CD4-positive, alpha-beta T cell treated with Interleukin-4 for 1 hour (primary cell): ENCODE measurements at regions not wholly inside any gene's neighbourhood (a gene's known extent, or its start where the extent isn't known, plus 50 kb on each side); places are given as distances from the start of the nearest gene placed in this dataset.

Source experiments
- DNase-seq, 2 donors: peaks; one replicate each; pipeline ENCODE4 v3.0.0-alpha.2; 2020 to 2022

DNA sequence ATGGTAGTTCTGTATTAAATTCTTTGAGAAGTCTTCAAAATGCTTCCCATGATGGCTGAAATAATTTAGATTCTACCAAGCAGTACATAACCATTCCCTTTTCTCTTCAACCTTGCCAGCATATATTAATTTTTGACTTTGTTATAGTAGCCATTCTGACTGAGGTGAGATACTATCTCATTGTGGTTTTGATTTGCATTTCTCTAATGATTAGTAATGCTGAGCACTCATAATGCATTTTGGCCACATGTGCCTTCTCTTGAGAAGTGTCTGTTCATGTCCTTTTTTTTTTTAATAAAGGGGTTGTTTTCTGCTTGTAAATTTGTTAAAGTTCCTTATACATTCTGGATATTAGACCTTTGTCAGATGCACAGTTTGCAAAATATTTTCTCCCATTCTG is 173.9 kb downstream of the CALCRL start:
- no peak for DNase-seq

DNA sequence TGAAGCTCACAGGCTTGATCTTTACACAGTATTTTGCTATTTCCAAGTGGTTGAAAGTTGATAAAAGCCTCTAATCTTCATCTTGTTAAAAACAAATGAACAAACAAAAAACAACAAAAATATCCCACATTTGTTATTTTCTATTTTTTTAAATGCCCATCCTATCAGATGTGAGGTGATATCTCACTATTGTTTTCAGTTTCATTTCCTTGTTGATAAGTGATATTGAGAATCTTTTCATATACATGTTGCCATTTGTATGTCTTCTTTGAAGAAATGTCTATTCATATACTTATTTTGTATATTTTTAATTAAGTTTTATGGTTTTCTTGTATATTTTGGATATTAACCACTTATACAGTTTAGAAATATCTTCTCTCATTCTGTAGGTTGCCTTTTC is 175.8 kb downstream of the CALCRL start:
- DNase-seq: no peak

DNA sequence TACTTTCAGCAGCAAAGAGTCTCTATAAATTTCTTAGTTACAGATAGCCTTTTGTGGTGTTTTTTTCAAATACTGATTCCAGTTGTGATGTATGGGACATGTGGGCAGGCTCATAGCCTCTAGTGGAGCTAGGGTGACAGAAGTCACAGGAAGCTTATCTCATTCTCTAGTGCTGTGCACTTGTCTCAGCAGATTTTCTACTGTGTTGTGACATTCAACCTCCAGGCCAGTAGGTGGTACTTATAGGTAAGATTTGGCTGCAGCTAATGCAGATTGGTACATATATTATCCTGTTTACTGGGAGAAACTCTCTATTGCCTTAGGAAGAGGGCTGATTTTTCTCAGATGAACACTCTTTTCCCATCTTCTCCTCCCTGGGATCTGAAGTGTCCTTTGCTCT is 176.2 kb downstream of the CALCRL start:
- no peak for DNase-seq

DNA sequence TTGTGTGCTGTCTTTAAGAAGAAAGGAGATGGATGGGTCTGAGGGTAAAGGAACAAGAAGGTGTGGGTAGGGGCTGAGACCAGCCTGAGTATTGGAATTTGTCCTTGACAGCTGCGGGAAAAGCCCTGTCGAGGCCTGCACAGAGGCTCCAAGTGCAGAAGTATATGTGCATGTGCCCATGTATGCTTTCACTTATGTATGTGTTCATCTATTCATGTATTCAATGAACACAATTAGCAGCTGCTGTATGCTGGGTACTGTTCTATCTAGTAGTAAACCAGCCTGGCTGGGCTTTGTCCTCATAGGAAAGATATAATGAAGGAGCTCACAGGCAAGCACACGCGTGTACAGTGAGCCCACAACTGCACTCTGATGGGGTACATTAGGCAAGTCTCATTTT is 181.4 kb downstream of the CALCRL start:
- no peak for DNase-seq

DNA sequence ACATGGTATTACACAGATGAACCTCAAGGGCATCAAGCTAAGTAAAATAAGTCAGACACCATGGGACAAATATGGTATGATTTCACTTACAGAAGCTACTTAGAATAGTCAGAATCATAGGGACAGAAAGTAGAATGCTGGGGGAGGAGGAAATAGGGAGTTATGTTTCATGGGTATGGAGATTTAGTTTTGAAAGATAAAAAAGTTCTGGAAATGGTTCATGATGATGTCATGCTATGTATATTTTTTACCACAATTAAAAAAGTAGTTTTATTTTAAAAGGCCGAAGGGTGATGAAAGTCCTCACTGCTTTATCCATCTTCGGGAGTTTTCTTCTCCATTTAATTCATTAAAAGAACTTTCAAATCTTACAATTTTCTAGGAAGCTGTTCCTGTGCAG is 181.9 kb downstream of the CALCRL start:
- no peak for DNase-seq

DNA sequence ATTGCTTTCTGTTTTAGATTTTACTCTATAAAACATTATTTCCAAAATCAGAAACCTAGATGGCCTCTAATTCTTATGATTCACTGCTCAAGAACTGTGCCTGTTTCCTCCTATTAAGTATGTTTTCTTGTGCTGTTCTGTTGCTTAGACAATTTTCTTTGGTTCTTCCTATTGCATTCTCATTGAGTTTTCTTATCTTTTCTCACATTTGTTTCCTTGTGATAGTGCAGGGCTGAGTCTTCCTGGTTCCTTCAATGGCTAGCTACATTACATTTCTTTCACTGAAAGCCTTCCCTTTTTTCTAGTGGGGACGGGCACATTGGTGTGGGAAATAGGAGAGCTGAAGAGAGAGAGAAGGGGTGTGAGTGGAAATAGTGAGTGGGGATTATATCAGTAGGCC is 183.4 kb downstream of the CALCRL start:
- DNase-seq: no peak

DNA sequence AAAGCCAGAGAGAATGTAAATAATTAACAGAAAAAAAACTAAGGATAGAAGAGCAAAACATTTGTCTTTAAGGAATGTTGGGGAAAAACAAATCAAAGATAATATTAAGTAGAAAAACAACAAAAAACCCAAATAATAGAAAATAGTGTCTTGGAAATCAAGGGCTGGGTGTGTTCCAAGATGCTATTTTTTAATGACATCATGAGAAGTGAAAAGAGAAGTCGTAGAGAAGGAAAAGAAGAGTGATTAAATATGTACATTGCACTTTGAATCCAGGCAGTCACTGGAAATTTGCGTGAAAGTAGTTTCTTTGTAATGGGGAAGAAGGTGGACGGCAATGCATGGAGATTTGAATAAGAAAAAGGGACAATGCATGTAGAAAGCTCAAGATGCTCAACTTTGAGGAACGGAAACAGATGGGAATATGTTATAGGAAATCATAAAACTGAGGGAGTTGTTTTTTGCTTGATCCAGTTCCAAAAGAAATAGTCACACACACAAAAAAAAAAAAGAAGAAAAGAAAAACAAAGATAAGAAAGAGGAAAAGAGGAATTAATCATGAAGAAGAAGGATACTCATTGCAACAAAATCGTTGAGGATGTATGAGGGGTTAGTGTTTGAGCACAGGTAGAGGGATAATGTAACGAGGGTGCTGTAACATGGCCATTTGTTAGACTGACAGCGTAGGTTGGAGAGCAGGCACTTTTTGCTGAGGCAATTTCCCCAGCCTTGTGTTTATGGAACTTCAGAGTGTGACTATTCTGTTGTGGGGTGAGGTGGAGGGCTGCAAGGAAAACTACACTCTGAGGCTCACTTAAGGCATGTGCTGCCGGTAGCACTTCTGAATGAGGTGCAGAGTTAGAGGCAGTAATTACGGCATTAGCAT is 184.1 kb downstream of the CALCRL start:
- no peak for DNase-seq

DNA sequence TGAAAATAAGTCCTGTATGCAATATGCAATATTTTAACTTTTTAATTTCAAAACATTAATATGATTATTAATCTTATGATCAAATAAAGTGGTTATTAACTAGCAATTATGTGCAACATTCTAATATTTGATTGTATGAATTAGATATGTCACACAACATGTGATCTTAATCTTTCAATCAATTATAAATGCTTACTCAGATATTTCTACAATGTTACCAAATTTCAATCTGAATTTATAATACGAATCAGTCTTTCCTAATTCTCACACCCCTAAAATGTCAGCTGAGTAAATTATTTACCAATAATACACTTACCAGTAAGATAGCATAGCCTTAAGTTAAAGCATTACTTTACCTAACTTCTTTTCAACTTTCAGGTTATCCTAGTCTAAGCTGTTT is 186.3 kb downstream of the CALCRL start:
- no peak for DNase-seq

DNA sequence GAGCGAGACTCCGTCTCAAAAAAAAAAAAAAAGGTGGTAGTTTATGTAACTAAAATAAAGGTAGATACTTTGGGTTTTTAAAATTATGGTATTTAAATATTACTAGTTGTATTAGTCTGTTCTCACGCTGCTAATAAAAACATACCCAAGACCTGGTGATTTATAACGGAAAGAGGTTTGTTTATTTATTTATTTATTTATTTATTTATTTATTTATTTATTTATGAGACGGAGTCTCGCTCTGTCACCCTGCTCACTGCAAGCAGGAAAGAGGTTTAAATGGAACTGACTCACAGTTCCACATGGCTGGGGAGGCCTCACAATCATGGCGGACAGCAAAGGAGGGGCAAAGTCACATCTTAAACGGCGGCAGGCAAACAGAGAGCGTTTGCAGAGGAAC is 196.0 kb downstream of the CALCRL start:
- DNase-seq: no peak

DNA sequence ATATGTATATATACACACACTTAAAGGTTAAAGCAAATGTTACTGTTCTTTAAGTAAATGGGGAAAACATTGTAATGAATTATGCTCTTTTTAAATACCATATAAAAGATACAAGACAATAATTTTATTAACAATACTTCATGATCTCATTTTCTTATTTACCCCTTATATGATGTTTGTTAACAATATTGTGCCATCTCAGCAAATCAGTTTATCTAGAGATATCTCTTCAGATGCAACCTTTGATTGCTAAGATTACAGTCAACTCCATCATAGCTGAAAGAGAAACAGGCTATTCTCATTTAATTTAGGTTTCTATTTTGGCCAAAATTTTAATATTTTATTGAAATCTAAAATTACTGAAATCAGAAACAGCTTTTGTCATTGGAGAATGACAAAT is 197.9 kb downstream of the CALCRL start:
- no peak for DNase-seq

DNA sequence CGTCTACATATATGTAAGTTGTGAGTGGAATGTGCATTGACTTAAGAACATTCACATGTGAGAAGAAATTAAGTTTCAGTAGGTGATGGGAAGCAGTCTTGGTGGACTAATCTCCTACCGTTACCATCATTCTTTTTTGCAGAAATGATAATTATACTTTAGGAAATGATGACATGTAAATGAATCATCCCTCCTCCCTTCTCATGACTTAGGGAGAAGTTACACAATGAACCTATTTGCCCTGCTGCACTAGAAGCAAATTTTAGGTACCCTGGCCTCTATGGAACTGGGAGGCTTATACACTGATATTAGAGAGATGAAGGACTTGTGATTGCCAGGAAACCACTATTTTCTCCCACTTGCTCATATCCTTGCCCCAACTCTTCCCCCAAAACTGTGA is 214.2 kb downstream of the CALCRL start:
- no peak for DNase-seq

DNA sequence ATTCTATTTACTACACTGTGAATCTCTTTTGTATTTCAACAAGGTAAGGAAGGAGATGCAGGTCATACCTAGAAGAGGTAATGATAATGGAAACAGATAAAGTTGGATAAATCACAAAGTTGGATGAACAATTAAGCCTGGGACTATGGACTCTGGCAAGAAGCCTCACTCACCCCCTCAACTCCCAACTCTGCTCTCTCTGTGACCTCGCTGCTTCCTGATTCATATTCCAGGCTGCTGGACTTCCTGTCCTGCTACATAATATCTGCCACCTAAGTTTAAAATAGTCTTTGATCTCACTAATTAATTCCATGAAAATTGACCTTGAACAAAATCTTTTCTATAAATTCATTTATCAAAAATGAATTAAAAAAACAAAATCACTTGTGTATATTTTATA is 215.3 kb downstream of the CALCRL start:
- no peak for DNase-seq

DNA sequence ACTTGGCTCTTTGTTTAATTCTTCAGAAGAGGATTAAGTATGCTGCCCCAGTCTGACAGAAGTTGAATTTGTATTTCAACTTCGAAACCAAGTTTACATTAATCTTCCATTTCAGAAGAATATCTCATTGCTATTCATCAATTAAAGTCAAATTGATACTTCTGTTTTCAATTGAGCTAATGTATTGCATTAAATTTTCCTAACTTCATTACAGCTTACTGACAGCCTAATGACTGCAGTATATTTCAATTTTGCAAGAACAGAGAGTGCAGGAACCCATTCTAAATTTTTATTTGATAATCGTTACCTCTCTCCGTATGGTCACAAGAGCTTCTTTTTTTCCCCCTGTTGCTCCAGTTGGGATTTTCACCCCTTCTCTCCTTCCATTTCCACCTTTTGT is 218.0 kb downstream of the CALCRL start:
- no peak for DNase-seq

DNA sequence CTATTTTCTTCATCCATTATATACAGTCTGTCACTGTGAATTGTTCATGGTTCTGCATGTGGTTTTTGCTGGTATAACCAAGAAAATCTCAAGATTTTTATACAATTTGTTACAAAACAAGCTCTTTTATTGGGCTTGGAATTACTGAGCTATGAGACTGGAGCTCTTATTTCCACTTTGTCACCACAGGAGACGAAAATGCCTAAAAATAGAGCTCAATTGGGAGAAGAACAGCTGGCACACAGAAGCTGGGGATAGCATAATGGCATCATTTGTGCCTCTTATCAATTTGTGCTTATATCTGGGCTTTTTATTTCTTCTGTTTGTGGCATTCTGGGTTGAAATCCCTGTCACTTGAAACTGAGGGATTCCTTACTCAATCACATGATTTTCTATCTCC is 219.1 kb downstream of the CALCRL start:
- DNase-seq: no peak

DNA sequence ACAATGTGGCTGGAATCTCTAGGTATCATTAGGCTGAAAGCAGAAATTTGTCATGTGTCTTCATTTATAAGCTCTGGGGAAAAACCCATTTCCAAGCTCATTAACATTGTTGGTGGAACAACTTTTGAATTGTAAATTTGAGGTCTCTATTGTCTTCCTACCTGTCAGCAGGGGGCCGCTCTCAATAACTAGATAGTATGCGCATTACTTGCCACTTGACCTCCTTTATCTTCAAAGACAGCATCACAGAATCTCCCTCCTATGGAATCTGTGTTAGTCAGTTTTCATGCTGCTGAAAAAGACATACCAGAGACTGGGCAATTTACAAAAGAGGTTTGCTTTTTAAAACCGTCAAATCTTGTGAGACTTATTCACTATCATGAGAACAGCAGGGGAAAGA is 223.1 kb downstream of the CALCRL start:
- DNase-seq: no peak

DNA sequence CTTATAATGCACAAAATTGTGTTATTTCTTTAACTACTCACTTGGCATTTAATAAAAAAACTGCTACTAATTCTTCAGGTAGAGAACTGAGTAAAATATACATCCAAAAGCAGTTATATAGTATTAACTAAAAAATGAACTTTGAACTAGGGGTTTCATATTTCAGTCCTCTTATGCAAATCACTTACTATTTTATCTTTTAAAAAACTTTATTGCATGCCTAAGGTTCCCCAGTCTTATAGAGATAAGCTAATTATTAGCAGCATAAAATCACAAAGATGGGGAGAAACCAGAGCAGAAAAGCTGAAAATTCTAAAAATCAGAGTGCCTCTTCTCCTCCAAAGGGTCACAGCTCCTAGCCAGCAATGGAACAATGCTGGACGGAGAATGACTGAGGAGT is 228.0 kb downstream of the CALCRL start:
- DNase-seq: no peak

DNA sequence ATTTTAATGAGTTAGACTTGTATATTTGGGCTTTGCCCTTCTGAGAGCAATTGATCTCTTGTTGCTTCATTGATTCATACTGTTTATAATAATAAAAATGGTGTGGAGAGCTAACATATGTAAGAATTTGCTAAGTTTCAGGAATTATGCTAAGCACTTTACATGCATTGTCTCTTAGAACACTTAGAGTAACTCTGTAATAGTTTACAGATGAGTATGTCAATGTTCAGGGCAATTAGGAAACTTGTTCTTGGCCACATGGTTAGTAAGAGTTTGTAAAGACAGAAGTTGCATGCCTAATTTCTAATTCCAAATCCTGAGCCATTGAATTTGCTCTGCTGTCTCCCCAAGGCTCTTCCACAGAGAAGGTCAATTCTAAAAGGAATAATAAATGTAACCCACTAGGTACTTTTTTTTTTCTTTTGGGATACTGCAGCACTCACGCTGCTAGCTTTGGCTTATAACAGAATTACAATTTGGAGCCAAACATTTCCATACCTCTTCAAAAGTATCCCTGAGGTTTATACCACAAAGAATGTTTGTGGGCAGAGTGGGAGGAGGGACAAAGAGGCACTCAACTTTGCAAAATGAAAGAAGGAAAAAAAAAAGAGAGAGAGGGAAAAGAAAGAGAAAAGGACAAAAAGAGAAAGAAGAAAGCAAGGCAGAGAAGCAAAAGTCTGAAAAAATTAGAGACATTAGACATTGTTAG is 232.4 kb downstream of the CALCRL start:
- no peak for DNase-seq

DNA sequence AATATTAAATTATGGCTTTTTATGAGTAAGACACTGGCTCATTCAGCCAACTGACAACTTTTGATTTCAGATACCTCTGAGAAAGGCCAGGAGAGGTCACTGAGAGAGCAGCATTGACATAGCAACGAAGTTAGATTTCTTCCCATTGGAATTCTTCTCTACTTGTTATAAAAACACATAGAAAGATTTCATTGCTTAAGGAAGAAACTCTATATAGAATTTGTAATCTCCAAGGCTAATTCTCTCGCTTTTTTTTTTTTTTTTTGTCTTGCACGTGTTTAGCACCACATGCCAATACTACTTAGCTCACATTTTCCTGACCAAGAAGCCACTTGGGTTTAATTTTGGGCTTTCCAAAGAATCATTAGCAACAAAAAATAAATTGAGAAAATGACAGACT is 233.7 kb downstream of the CALCRL start:
- no peak for DNase-seq

DNA sequence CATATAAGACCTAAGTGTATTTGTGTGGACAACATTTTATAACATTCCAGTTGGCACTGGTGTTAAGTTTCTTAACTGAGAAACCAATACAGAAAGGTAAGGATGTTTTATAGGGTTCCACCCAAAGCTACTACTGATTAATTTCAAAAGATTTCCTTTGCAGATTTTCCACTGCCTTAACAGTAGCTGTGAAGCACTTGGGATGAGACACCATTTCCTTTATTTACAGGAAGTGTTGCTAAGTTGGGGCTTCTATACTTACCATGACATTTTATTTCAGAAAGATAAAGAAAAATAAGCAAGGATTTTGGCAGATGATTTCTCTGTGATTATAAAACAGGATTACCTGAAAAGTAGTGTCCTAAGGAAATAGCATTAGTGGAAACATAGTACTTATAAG is 234.3 kb downstream of the CALCRL start:
- DNase-seq: no peak

DNA sequence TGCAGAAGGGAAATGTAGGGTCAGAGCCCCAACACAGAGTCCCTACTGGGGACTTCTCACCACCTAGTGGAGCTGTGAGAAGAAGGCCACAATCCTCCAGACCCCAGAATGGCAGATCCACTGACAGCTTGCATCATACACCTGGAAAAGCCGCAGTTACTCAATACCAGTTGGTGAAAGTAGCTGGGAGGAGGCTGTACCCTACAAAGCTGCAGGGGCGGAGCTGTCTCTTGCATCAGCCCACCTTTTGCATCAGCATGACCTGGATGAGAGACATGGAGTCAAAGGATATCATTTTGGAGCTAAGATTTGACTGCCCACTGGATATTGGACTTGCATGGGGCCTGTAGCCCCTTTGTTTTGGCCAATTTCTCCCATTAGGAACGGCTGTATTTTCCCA is 237.3 kb downstream of the CALCRL start:
- DNase-seq: no peak

DNA sequence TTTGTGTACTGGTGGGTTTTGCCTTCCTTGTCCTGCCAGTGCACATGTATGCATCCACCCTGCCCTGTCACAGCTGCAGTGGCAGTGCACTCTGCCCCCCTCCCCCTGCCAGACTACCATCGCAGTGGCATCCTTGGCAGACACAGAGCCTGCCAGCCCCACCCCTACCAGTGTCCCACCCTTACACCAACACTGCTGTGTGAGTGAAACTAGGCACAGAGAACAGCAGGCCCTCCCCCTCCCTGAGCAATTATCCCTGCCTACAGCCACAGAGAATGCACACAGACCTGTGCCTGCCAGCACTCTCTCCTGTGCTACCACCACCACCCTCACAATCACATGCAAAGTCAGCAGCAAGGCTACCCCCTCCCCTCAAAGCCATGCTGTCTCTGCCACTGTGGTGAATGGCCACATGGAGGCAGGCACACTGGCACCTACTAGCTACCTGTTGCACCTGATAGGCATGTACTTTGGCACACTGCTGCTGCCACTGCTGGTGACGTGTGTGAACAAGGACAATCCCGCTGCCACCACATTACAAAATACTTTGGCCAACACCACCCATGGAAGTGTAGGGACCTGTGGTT is 239.8 kb downstream of the CALCRL start:
- DNase-seq: no peak

DNA sequence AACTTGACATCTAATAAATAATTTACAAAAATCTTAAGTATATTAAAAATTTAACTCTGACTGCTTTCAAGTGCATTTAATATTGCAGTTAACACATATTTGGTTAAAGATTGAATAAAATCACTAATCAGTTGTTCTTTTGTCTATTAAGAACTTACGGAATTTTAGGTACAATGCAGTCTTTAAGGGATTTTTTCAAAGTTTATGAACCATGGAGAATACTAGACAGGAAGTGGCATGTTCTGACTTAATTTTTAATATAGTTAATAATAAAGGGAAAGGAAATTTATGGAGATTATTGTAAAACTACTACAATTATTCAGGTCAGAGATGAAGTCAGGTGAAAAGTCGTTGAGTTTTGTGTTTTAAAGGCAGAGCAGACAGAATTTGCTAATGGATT is 240.9 kb downstream of the CALCRL start:
- no peak for DNase-seq

DNA sequence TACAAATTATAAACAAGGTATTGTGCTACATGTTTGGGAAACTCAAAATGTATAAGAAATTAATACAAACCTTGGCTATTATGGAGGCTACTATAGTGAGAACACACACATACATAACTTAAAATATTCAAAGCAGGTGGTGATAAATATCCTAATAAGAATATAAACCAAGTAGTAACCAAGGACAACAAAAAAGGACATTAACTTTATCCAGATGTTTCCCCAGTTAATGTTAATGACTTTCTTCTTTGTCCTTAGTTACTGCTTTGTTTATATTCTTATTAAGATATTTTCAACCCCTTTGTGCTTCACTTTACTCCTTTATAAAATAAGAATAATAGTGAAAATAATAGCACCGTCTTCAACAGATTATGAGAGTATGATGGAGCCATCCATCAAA is 241.6 kb downstream of the CALCRL start:
- DNase-seq: no peak

DNA sequence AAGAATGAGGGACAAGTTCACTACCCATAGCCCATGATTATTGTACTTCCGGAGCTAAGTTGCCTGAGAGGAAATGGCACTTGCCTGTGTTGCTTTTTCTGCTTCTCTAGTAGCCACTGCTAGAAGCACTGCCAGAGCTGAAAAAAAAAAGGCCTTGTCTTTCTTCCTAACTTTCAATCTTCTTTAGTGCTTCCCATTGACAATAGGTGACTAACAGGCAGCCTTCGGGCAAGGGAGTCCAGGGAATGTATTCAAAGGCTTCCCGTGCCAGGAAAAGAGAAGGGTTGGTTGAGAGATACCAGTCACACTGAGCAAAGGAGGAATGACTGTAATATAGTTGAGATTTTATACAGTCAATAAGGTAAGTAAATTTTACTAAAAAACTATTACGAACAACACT is 242.0 kb downstream of the CALCRL start:
- no peak for DNase-seq
